H9 (cell line): ENCODE measurements at regions not wholly inside any gene's neighbourhood (a gene's known extent, or its start where the extent isn't known, plus 50 kb on each side); places are given as distances from the start of the nearest gene placed in this dataset.

ENCODE experiments used
- DNase-seq: peaks from one replicate; pipeline ENCODE4 v3.0.0-alpha.2; 2017
- H2AFZ ChIP-seq: one replicate; pipeline ENCODE4 v1.6.1; 2013; ENCODE audit warnings: mild to moderate bottlenecking, low read length, control low read depth, moderate library complexity
- H2AK5ac ChIP-seq: 2 replicates; pipeline ENCODE4 v1.6.1; 2013; ENCODE audit warnings: low read length, control low read depth, mixed read lengths; ENCODE audit not compliant: insufficient read length
- H2BK120ac ChIP-seq: one replicate; pipeline ENCODE4 v1.6.1; 2013; ENCODE audit warnings: low read depth, mild to moderate bottlenecking, low read length, control low read depth, inconsistent platforms; ENCODE audit not compliant: poor library complexity, severe bottlenecking
- H2BK12ac ChIP-seq: 2 replicates; pipeline ENCODE4 v1.6.1; 2013; ENCODE audit warnings: low read length, control low read depth, mixed read lengths, low read depth; ENCODE audit not compliant: insufficient read length
- H2BK15ac ChIP-seq: 2 replicates; pipeline ENCODE4 v1.6.1; 2013; ENCODE audit warnings: low read depth, low read length, control low read depth
- H2BK20ac ChIP-seq: one replicate; pipeline ENCODE4 v1.6.1; 2013; ENCODE audit warnings: low read depth, mild to moderate bottlenecking, low read length, control low read depth, inconsistent platforms; ENCODE audit not compliant: poor library complexity, severe bottlenecking
- H2BK5ac ChIP-seq: 2 replicates; pipeline ENCODE4 v1.6.1; 2013; ENCODE audit warnings: low read length, control low read depth, mixed read lengths; ENCODE audit not compliant: insufficient read length
- H3K14ac ChIP-seq: 2 replicates; pipeline ENCODE4 v1.6.1; 2013; ENCODE audit warnings: low read length, control low read depth; ENCODE audit not compliant: insufficient read depth
- H3K18ac ChIP-seq: 2 replicates; pipeline ENCODE4 v1.6.1; 2013; ENCODE audit warnings: low read depth, mild to moderate bottlenecking, mixed read lengths, low read length, control low read depth; ENCODE audit not compliant: insufficient read length
- H3K23ac ChIP-seq: 2 replicates; pipeline ENCODE4 v1.6.1; 2013; ENCODE audit warnings: low read length, control low read depth, mixed read lengths, low read depth; ENCODE audit not compliant: insufficient read length
- H3K23me2 ChIP-seq: 2 replicates; pipeline ENCODE4 v1.6.1; 2013; ENCODE audit warnings: low read depth, mild to moderate bottlenecking, mixed read lengths, low read length, control low read depth; ENCODE audit not compliant: insufficient read length, poor library complexity, severe bottlenecking
- H3K27ac ChIP-seq: 2 replicates; pipeline ENCODE4 v1.5.1; 2013; ENCODE audit warnings: low read length, control low read depth, mixed read lengths, low read depth; ENCODE audit not compliant: insufficient read length
- H3K27me3 ChIP-seq: 2 replicates; pipeline ENCODE4 v1.6.1; 2013; ENCODE audit warnings: low read length, control low read depth, inconsistent platforms; ENCODE audit not compliant: insufficient read depth
- H3K4ac ChIP-seq: 2 replicates; pipeline ENCODE4 v1.6.1; 2013; ENCODE audit warnings: low read depth, mild to moderate bottlenecking, control low read depth, inconsistent platforms, low read length, moderate library complexity
- H3K4me1 ChIP-seq: 2 replicates; pipeline ENCODE4 v1.6.1; 2013; ENCODE audit warnings: low read length, control low read depth, inconsistent platforms; ENCODE audit not compliant: insufficient read depth
- H3K4me2 ChIP-seq: 2 replicates; pipeline ENCODE4 v1.6.1; 2013; ENCODE audit warnings: low read length, control low read depth, mixed read lengths; ENCODE audit not compliant: insufficient read length, insufficient read depth
- H3K56ac ChIP-seq: 2 replicates; pipeline ENCODE4 v1.6.1; 2013; ENCODE audit warnings: low read depth, mild to moderate bottlenecking, mixed read lengths, low read length, control low read depth; ENCODE audit not compliant: insufficient read length
- H3K79me1 ChIP-seq: 2 replicates; pipeline ENCODE4 v1.6.1; 2013; ENCODE audit warnings: low read depth, mild to moderate bottlenecking, moderate library complexity, low read length, control low read depth, inconsistent platforms; ENCODE audit not compliant: insufficient read depth, poor library complexity, severe bottlenecking
- H3K79me2 ChIP-seq: 2 replicates; pipeline ENCODE4 v1.6.1; 2013; ENCODE audit warnings: low read length, control low read depth, inconsistent platforms; ENCODE audit not compliant: insufficient read depth
- H3K9ac ChIP-seq: 2 replicates; pipeline ENCODE4 v1.6.1; 2013; ENCODE audit warnings: low read length, control low read depth, mixed read lengths; ENCODE audit not compliant: insufficient read length; ENCODE audit errors: extremely low read depth
- H3K9me3 ChIP-seq: one replicate; pipeline ENCODE4 v1.6.1; 2013; ENCODE audit warnings: low read depth, low read length, inconsistent platforms; ENCODE audit not compliant: control insufficient read depth
- H3T11ph ChIP-seq: one replicate; pipeline ENCODE4 v1.6.1; 2013; ENCODE audit warnings: mild to moderate bottlenecking, low read length, control low read depth, inconsistent platforms
- H4K20me1 ChIP-seq: one replicate; pipeline ENCODE4 v1.6.1; 2013; ENCODE audit not compliant: control insufficient read depth, insufficient read length, insufficient read depth
- H4K5ac ChIP-seq: 2 replicates; pipeline ENCODE4 v1.6.1; 2013; ENCODE audit warnings: low read depth, mild to moderate bottlenecking, mixed read lengths, low read length, control low read depth; ENCODE audit not compliant: insufficient read length
- H4K8ac ChIP-seq: replicated peaks from 2 replicates; pipeline ENCODE4 v1.6.1; 2013; ENCODE audit warnings: low read length, control low read depth, mixed read lengths, low read depth; ENCODE audit not compliant: insufficient read length
- H4K91ac ChIP-seq: 2 replicates; pipeline ENCODE4 v1.6.1; 2013; ENCODE audit warnings: low read depth, mild to moderate bottlenecking, moderate library complexity, mixed read lengths, low read length, control low read depth; ENCODE audit not compliant: insufficient read length
- H3K27ac Mint-ChIP-seq, 3 experiments: 2 replicates in 2 of 3; 3 replicates in 1 of 3; pipeline ENCODE4 v1.8.0; 2020 to 2021; ENCODE audit warnings: mixed read lengths in 3 of 3, mild to moderate bottlenecking in 1 of 3, moderate library complexity in 1 of 3
- H3K27me3 Mint-ChIP-seq: 2 replicates; pipeline ENCODE4 v1.8.0; 2021; ENCODE audit warnings: low read depth, mild to moderate bottlenecking, moderate library complexity, mixed read lengths
- H3K36me3 Mint-ChIP-seq, 3 experiments: 2 replicates in 2 of 3; 3 replicates in 1 of 3; pipeline ENCODE4 v1.8.0; 2020 to 2021; ENCODE audit warnings: low read depth in 3 of 3, mixed read lengths in 3 of 3; ENCODE audit not compliant: insufficient read depth in 1 of 3
- H3K4me1 Mint-ChIP-seq, 2 experiments: 2 replicates each; pipeline ENCODE4 v1.8.0; 2020; ENCODE audit warnings: mixed read lengths in 2 of 2
- H3K4me3 Mint-ChIP-seq, 2 experiments: 2 replicates in 1 of 2; 3 replicates in 1 of 2; pipeline ENCODE4 v1.8.0; 2020 to 2021; ENCODE audit warnings: mild to moderate bottlenecking in 2 of 2, mixed read lengths in 2 of 2, moderate library complexity in 1 of 2
- H3K9me3 Mint-ChIP-seq, 2 experiments: 2 replicates in 1 of 2; 3 replicates in 1 of 2; pipeline ENCODE4 v1.8.0; 2020; ENCODE audit warnings: mild to moderate bottlenecking in 2 of 2, mixed read lengths in 2 of 2, moderate library complexity in 1 of 2
- WGBS: extraction: QIAGEN DNeasy Blood & Tissue Kit; methylation state at CpG from one replicate; pipeline ENCODE4 v1.1.7; 2013; ENCODE audit warnings: missing lambda C conversion rate, low lambda C conversion rate, mixed read lengths; ENCODE audit not compliant: insufficient read length; ENCODE audit errors: extremely low coverage; 5-methylcytosine and 5-hydroxymethylcytosine counted together
- TF ChIP-seq, protein P1 (sequence below): fragments of 200-600 bp; sonication (generic); conservative IDR thresholded peaks from 3 replicates; pipeline ENCODE4 v1.8.0; 2021; ENCODE audit warnings: antibody characterized with exemption, mild to moderate bottlenecking

DNA sequence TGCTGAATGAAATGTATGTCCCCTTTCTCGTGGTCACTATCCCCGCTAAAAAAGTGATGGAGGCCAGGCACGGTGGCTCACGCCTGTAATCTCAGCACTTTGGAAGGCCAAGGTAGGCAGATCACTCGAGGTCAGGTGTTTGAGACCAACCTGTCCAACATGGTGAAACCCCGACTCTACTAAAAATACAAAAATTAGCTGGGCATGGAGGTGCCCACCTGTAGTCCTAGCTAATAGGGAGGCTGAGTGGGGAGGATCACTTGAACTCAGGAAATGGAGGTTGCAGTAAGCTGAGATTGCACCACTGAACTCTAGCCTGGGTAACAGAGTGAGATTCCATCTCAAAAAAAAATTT lies 91.4 kb upstream of the MKLN1 start:
- no peak overlapping the region for H4K5ac ChIP-seq
- H3K23ac ChIP-seq = no peak overlapping the region
- H4K91ac ChIP-seq = no peak overlapping the region
- no peak overlapping the region for H3K18ac ChIP-seq
- H2BK12ac ChIP-seq = no peak overlapping the region
- H2AFZ ChIP-seq = no peak overlapping the region
- no peak for DNase-seq
- H2AK5ac ChIP-seq = no peak overlapping the region
- no peak overlapping the region for H3K9ac ChIP-seq
- H4K20me1 ChIP-seq = no peaks in the 10 kb centered on the region
- H3K14ac ChIP-seq = no peak overlapping the region
- H3K27ac Mint-ChIP-seq = peak overlapping the region in 1 of 3 experiments; percentile 93; a peak in 2 of 7 replicates
- H2BK5ac ChIP-seq = no peak overlapping the region
- no peaks in the 10 kb centered on the region for H3K9me3 Mint-ChIP-seq
- peak overlapping the region; percentile 64 for H2BK20ac ChIP-seq
- no peak overlapping the region for H3K4me2 ChIP-seq
- no peak overlapping the region; the same call in 1 of the 2 replicates for H3K4ac ChIP-seq
- H3K27me3 ChIP-seq = no peaks in the 10 kb centered on the region
- H4K8ac ChIP-seq = no peak overlapping the region
- H3K23me2 ChIP-seq = no peaks in the 10 kb centered on the region
- H2BK15ac ChIP-seq = no peak overlapping the region
- H3K79me1 ChIP-seq = no peaks in the 10 kb centered on the region
- H3K4me1 ChIP-seq = peaks cover 3% of the 10 kb centered on the region; the same call in 1 of the 2 replicates
- no peak overlapping the region for H3K4me3 Mint-ChIP-seq
- no peaks in the 10 kb centered on the region for H3K9me3 ChIP-seq
- no peak overlapping the region for H3T11ph ChIP-seq
- no peaks in the 10 kb centered on the region for H3K79me2 ChIP-seq
- H3K27me3 Mint-ChIP-seq = no peaks in the 10 kb centered on the region
- no CpG with 5 or more reads among the region's 6 CpGs for WGBS
- TF ChIP-seq, protein P1, sequence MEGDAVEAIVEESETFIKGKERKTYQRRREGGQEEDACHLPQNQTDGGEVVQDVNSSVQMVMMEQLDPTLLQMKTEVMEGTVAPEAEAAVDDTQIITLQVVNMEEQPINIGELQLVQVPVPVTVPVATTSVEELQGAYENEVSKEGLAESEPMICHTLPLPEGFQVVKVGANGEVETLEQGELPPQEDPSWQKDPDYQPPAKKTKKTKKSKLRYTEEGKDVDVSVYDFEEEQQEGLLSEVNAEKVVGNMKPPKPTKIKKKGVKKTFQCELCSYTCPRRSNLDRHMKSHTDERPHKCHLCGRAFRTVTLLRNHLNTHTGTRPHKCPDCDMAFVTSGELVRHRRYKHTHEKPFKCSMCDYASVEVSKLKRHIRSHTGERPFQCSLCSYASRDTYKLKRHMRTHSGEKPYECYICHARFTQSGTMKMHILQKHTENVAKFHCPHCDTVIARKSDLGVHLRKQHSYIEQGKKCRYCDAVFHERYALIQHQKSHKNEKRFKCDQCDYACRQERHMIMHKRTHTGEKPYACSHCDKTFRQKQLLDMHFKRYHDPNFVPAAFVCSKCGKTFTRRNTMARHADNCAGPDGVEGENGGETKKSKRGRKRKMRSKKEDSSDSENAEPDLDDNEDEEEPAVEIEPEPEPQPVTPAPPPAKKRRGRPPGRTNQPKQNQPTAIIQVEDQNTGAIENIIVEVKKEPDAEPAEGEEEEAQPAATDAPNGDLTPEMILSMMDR = no peak
- no peak overlapping the region for H3K27ac ChIP-seq
- H3K36me3 Mint-ChIP-seq = no peaks in the 10 kb centered on the region
- no peak overlapping the region for H2BK120ac ChIP-seq
- H3K56ac ChIP-seq = no peak overlapping the region
- H3K4me1 Mint-ChIP-seq = peaks cover 16 to 20% of the 10 kb centered on the region in 2 experiments
